HepG2 (cell line): ENCODE measurements at regions not wholly inside any gene's neighbourhood (a gene's known extent, or its start where the extent isn't known, plus 50 kb on each side); places are given as distances from the start of the nearest gene placed in this dataset.

ENCODE experiments used
- ATAC-seq: fragments of 200-7000 bp; cut with Tn5 transposase; 3 replicates; pipeline ENCODE4 v1.9.1; 2020; ENCODE audit warnings: mild to moderate bottlenecking, moderate library complexity
- BruUV-seq: library from RNA; stranded (reverse); fragments of 400-500 nt; replicated peaks from 2 replicates; lab custom pipeline; 2021; lab: Mats Ljungman, UMichigan
- CTCF ChIA-PET: fragments of 300-600 bp; formaldehyde crosslinking; extraction: SDS; loops from one replicate; lab custom pipeline; 2021; ENCODE audit warnings: low total read pairs, inconsistent platforms, low intra/inter-chr PET ratio; lab: Yijun Ruan, JAX
- POLR2A ChIA-PET: fragments of 350-600 bp; sonication (Branson Sonifier 250); formaldehyde crosslinking; loops from one replicate; lab custom pipeline; 2020; ENCODE audit warnings: antibody characterized with exemption, inconsistent platforms; lab: Yijun Ruan, JAX
- DNase-seq: peaks from one replicate; pipeline ENCODE4 v3.0.0-alpha.2; 2015; ENCODE audit warnings: low spot score
- FAIRE-seq: peaks from 3 replicates; lab custom pipeline; 2011; peaks lifted over from hg19 to GRCh38; lab: Jason Lieb, UNC
- H2AFZ ChIP-seq: one replicate; pipeline ENCODE4 v1.6.1; 2011; ENCODE audit warnings: low read length, inconsistent platforms
- H3K27ac ChIP-seq: fragments of 300-600 bp; 3 replicates; pipeline ENCODE4 v1.8.0; 2011; ENCODE audit warnings: mixed run types, mild to moderate bottlenecking, mixed read lengths, low read length, inconsistent platforms; ENCODE audit not compliant: insufficient read depth; ENCODE audit errors: extremely low read length
- H3K27me3 ChIP-seq, 2 experiments: fragments of 200-600 bp in 1 of 2; 2 replicates in 1 of 2; 3 replicates in 1 of 2; pipeline versions ENCODE4 v1.6.0 to v1.8.0; 2011; ENCODE audit warnings: low read length in 2 of 2, mild to moderate bottlenecking in 2 of 2, moderate library complexity in 2 of 2, inconsistent platforms in 1 of 2; ENCODE audit not compliant: insufficient read depth in 2 of 2, control insufficient read depth in 1 of 2
- H3K36me3 ChIP-seq, 2 experiments: fragments of 200-600 bp in 1 of 2; replicated peaks in 1 of 2; 2 replicates in 1 of 2; 3 replicates in 1 of 2; pipeline versions ENCODE4 v1.5.1 to v1.8.0; 2011; ENCODE audit warnings: low read length in 2 of 2, inconsistent platforms in 1 of 2; ENCODE audit not compliant: insufficient read depth in 2 of 2, control insufficient read depth in 1 of 2
- H3K4me1 ChIP-seq: 2 replicates; pipeline ENCODE4 v1.5.1; 2012; ENCODE audit warnings: low read length, inconsistent platforms; ENCODE audit not compliant: insufficient read depth
- H3K4me2 ChIP-seq: 2 replicates; pipeline ENCODE4 v1.6.0; 2011; ENCODE audit warnings: low read depth, low read length, inconsistent platforms
- H3K4me3 ChIP-seq, 3 experiments: fragments of 200-600 bp in 1 of 3; sonication (generic), shearing (Covaris generic) in 1 of 3; replicated peaks in 1 of 3; 2 replicates each; pipeline ENCODE4 v1.5.1; 2011 to 2016; ENCODE audit warnings: low read length in 3 of 3, inconsistent platforms in 2 of 3, low read depth in 2 of 3, mild to moderate bottlenecking in 2 of 3, control low read depth in 1 of 3, mixed read lengths in 1 of 3; ENCODE audit not compliant: insufficient read depth in 1 of 3
- H3K79me2 ChIP-seq: one replicate; pipeline ENCODE4 v1.6.1; 2011; ENCODE audit warnings: low read length, inconsistent platforms; ENCODE audit not compliant: insufficient read depth
- H3K9ac ChIP-seq: 2 replicates; pipeline ENCODE4 v1.6.0; 2011; ENCODE audit warnings: mild to moderate bottlenecking, low read depth, low read length, inconsistent platforms; ENCODE audit not compliant: insufficient read depth
- H3K9me3 ChIP-seq: 2 replicates; pipeline ENCODE4 v1.5.1; 2012; ENCODE audit warnings: mild to moderate bottlenecking, low read length
- H4K20me1 ChIP-seq: 2 replicates; pipeline ENCODE4 v1.6.0; 2011; ENCODE audit warnings: inconsistent platforms, mild to moderate bottlenecking, low read length, moderate library complexity; ENCODE audit not compliant: insufficient read depth
- ATF7-NPFF ChIP-seq: sonication (generic); formaldehyde crosslinking; IDR thresholded peaks from 2 replicates; pipeline ENCODE4 v1.8.1; 2023; ENCODE audit warnings: mild to moderate bottlenecking, low read depth, missing genetic modification reagents, moderate library complexity
- GATA4 ChIP-seq: sonication (generic); IDR thresholded peaks from 2 replicates; pipeline ENCODE4 v1.6.1; 2016; ENCODE audit warnings: antibody characterized with exemption, low read depth, borderline replicate concordance
- MAFF ChIP-seq: IDR thresholded peaks from 2 replicates; pipeline ENCODE4 v1.6.1; 2011; ENCODE audit warnings: low read depth, low read length, improper control_type of control experiment
- MAFK ChIP-seq, 2 experiments: IDR thresholded peaks in 1 of 2; conservative IDR thresholded peaks in 1 of 2; 2 replicates each; pipeline ENCODE4 v1.6.1; 2011; ENCODE audit warnings: improper control_type of control experiment in 2 of 2, low read length in 2 of 2
- RARG ChIP-seq: sonication (generic); formaldehyde crosslinking; IDR thresholded peaks from 2 replicates; pipeline ENCODE4 v1.4.0; 2020; ENCODE audit warnings: low read depth, mild to moderate bottlenecking, missing genetic modification reagents
- TARDBP ChIP-seq: sonication (generic); formaldehyde crosslinking; IDR thresholded peaks from 2 replicates; pipeline ENCODE4 v1.8.0; 2022; ENCODE audit warnings: mild to moderate bottlenecking, missing genetic modification reagents
- TBP ChIP-seq: sonication (generic); formaldehyde crosslinking; IDR thresholded peaks from 2 replicates; pipeline ENCODE4 v1.5.0; 2020; ENCODE audit warnings: missing genetic modification reagents
- TEAD3 ChIP-seq: optimal IDR thresholded peaks from 2 replicates; pipeline ENCODE3; 2016; ENCODE audit warnings: borderline replicate concordance
- ZNF234 ChIP-seq: sonication (generic); formaldehyde crosslinking; conservative IDR thresholded peaks from 2 replicates; pipeline ENCODE4 v1.5.1; 2020; ENCODE audit warnings: mild to moderate bottlenecking, missing genetic modification reagents
- ZNF326 ChIP-seq: sonication (generic); formaldehyde crosslinking; IDR thresholded peaks from 2 replicates; pipeline ENCODE4 v1.4.0; 2020; ENCODE audit warnings: missing genetic modification reagents, borderline replicate concordance
- ZNF589 ChIP-seq: sonication (generic); formaldehyde crosslinking; conservative IDR thresholded peaks from 2 replicates; pipeline ENCODE4 v1.8.0; 2022; ENCODE audit warnings: mild to moderate bottlenecking, moderate library complexity, missing genetic modification reagents
- ZNF670 ChIP-seq: sonication (generic); formaldehyde crosslinking; IDR thresholded peaks from 2 replicates; pipeline ENCODE4 v1.8.0; 2022; ENCODE audit warnings: mild to moderate bottlenecking, missing genetic modification reagents, borderline replicate concordance
- ZNF891 ChIP-seq: sonication (generic); formaldehyde crosslinking; IDR thresholded peaks from 2 replicates; pipeline ENCODE4 v1.5.0; 2020; ENCODE audit warnings: mild to moderate bottlenecking, missing genetic modification reagents
- WGBS: methylation state at CpG from one replicate; pipeline ENCODE4 v1.1.6; 2017; ENCODE audit warnings: low lambda C conversion rate; 5-methylcytosine and 5-hydroxymethylcytosine counted together
- in situ Hi-C: cut with HindIII; loops from 2 replicates; pipeline ENCODE4 v1.10.0; 2017; ENCODE audit warnings: low pct_unique_long_range_greater_than_20kb; ENCODE audit not compliant: extremely low pct_ligation_motif_present
- intact Hi-C: fragments of 100-400 bp; cut with micrococcal nuclease; formaldehyde crosslinking; loops from one replicate; pipeline ENCODE4 v1.10.0; 2022; ENCODE audit not compliant: unreplicated experiment
- TF ChIP-seq, protein P1 (sequence below): sonication (generic); formaldehyde crosslinking; IDR thresholded peaks from 2 replicates; pipeline ENCODE4 v1.5.1; 2020; ENCODE audit warnings: mild to moderate bottlenecking, missing genetic modification reagents, borderline replicate concordance
- TF ChIP-seq, protein P2 (sequence below): sonication (generic); formaldehyde crosslinking; IDR thresholded peaks from 2 replicates; pipeline ENCODE4 v1.5.0; 2020; ENCODE audit warnings: mild to moderate bottlenecking, missing genetic modification reagents

DNA sequence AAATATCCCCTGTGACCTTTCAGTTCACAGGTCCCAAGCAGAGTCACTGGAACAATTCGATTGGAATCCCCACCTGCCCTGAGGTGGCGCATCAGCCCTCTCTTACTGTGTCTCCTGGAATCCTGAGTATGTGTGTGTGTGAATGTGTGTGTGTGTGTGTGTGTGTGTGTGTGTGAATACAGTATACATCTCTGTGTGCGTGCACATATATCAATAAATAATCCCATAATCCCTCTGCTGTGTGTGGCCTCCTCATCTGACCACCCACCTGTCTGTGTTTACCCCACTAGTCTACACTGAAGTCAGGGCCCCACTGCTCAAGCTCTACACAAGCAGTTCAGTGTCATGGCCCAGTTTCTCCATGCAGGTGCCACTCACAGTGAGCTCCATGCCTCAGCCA, 187.4 kb downstream of the ERCC6L2 start:
- H3K36me3 ChIP-seq, result no peaks in the 10 kb centered on the region
- DNase-seq, result peak; percentile 17
- no peaks in the 10 kb centered on the region for H3K79me2 ChIP-seq
- CTCF ChIA-PET, result no interaction called here
- TF ChIP-seq TEAD3 (CRISPR knock-in tag) (peak; percentile 21), ZNF326 (CRISPR knock-in tag) (no peak)
- H3K4me2 ChIP-seq, result no peak overlapping the region
- in situ Hi-C loops (no loop called here), intact Hi-C loops (loop anchor here (10.0 kb wide), 2 partner anchors 152 to 548 kb away; partner anchors contain the start of gene PTCH1)
- no peak overlapping the region for H3K4me3 ChIP-seq
- H3K27ac ChIP-seq, result no peak overlapping the region
- H3K9me3 ChIP-seq, result no peaks in the 10 kb centered on the region
- no peaks in the 10 kb centered on the region for H4K20me1 ChIP-seq
- peaks cover 8% of the 10 kb centered on the region; the same call in 1 of the 2 replicates for H3K4me1 ChIP-seq
- FAIRE-seq, result no peak
- no peak for ATAC-seq
- POLR2A ChIA-PET, result no interaction called here
- 6% methylated on average over 2 of the region's 3 CpGs for WGBS
- no peak overlapping the region for H2AFZ ChIP-seq
- no TSS peak for BruUV-seq
- peaks cover 0 to 14% of the 10 kb centered on the region in 2 experiments; a peak in 2 of 5 replicates for H3K27me3 ChIP-seq
- H3K9ac ChIP-seq, result no peak overlapping the region

DNA sequence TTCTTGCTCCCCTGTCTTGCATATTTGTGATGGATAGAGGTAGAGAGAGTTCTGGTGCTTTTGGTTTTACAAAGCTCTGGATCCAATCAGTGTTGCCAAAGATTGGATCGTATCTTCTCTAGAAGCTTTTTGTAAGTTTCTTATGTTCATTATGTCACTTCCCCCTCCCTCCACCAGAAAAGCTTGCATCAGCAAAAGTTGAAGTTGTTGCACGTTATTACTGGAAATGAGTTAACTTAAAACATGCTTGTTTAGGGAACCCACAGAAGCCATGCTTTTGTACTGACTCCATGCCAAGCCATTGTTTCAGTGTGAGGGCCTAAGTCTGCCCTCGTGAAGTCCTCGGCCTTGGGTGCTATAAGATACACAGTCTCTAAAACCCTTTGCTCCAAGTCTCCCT, 186.5 kb downstream of the ERCC6L2 start:
- Histone ChIP-seq H3K36me3 (no peaks in the 10 kb centered on the region), H3K4me3 (no peak overlapping the region), H4K20me1 (no peaks in the 10 kb centered on the region), H3K9ac (no peak overlapping the region), H3K79me2 (no peaks in the 10 kb centered on the region), H3K27ac (no peak overlapping the region), H3K27me3 (peaks cover 0 to 9% of the 10 kb centered on the region in 2 experiments; a peak in 2 of 5 replicates), H3K9me3 (no peaks in the 10 kb centered on the region), H3K4me1 (peaks cover 8% of the 10 kb centered on the region; the same call in 1 of the 2 replicates), H3K4me2 (no peak overlapping the region), H2AFZ (no peak overlapping the region)
- DNase-seq, result no peak
- in situ Hi-C loops, result no loop called here
- intact Hi-C loops, result loop anchor here (10.0 kb wide), 2 partner anchors 153 to 547 kb away; partner anchors contain the start of gene PTCH1
- 69% methylated on average over 4 of the region's 4 CpGs for WGBS
- POLR2A ChIA-PET, result no interaction called here
- no TSS peak for BruUV-seq
- no peak for FAIRE-seq
- CTCF ChIA-PET, result no interaction called here
- ATAC-seq, result no peak
- no peak for TF ChIP-seq ZNF670 (CRISPR knock-in tag)
- peak; percentile 86 to 88 for TF ChIP-seq MAFK (conservative IDR thresholded peaks at IDR 0.05 in 1 of 2, IDR thresholded peaks at IDR 0.05 in 1 of 2; ENCODE audit: low read length in 2 of 2)
- TF ChIP-seq ZNF234 (CRISPR knock-in tag), result no peak
- TF ChIP-seq, protein P1, sequence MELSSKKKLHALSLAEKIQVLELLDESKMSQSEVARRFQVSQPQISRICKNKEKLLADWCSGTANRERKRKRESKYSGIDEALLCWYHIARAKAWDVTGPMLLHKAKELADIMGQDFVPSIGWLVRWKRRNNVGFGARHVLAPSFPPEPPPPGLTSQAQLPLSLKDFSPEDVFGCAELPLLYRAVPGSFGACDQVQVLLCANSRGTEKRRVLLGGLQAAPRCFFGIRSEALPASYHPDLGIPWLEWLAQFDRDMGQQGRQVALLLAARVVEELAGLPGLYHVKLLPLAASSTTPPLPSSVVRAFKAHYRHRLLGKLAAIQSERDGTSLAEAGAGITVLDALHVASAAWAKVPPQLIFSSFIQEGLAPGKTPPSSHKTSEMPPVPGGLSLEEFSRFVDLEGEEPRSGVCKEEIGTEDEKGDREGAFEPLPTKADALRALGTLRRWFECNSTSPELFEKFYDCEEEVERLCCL (CRISPR knock-in tag), result no peak
- TF ChIP-seq GATA4, result no peak
- peak; percentile 70; the same call in 1 of the 2 replicates for TF ChIP-seq MAFF
- TF ChIP-seq TBP, result no peak
- no peak for TF ChIP-seq RARG (CRISPR knock-in tag)
- TF ChIP-seq, protein P2, sequence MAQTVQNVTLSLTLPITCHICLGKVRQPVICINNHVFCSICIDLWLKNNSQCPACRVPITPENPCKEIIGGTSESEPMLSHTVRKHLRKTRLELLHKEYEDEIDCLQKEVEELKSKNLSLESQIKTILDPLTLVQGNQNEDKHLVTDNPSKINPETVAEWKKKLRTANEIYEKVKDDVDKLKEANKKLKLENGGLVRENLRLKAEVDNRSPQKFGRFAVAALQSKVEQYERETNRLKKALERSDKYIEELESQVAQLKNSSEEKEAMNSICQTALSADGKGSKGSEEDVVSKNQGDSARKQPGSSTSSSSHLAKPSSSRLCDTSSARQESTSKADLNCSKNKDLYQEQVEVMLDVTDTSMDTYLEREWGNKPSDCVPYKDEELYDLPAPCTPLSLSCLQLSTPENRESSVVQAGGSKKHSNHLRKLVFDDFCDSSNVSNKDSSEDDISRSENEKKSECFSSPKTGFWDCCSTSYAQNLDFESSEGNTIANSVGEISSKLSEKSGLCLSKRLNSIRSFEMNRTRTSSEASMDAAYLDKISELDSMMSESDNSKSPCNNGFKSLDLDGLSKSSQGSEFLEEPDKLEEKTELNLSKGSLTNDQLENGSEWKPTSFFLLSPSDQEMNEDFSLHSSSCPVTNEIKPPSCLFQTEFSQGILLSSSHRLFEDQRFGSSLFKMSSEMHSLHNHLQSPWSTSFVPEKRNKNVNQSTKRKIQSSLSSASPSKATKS (CRISPR knock-in tag), result no peak
- no peak for TF ChIP-seq ATF7-NPFF (CRISPR knock-in tag)
- TF ChIP-seq ZNF589 (CRISPR knock-in tag), result no peak
- no peak for TF ChIP-seq TARDBP (CRISPR knock-in tag)
- TF ChIP-seq ZNF891 (CRISPR knock-in tag), result no peak
